ENCODE measurements at regions not wholly inside any gene's neighbourhood (a gene's known extent, or its start where the extent isn't known, plus 50 kb on each side); places are given as distances from the start of the nearest gene placed in this dataset.

GRCh38 chr10:2760736-2761135, 306.6 kb upstream of the PFKP start:
- H3K27me3 ChIP-seq (ENCODE audit: insufficient read depth in 3 of 3, low read length in 2 of 3): no peaks in the 10 kb centered on the region
- TF ChIP-seq, protein P1, sequence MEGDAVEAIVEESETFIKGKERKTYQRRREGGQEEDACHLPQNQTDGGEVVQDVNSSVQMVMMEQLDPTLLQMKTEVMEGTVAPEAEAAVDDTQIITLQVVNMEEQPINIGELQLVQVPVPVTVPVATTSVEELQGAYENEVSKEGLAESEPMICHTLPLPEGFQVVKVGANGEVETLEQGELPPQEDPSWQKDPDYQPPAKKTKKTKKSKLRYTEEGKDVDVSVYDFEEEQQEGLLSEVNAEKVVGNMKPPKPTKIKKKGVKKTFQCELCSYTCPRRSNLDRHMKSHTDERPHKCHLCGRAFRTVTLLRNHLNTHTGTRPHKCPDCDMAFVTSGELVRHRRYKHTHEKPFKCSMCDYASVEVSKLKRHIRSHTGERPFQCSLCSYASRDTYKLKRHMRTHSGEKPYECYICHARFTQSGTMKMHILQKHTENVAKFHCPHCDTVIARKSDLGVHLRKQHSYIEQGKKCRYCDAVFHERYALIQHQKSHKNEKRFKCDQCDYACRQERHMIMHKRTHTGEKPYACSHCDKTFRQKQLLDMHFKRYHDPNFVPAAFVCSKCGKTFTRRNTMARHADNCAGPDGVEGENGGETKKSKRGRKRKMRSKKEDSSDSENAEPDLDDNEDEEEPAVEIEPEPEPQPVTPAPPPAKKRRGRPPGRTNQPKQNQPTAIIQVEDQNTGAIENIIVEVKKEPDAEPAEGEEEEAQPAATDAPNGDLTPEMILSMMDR (IDR thresholded peaks at IDR 0.05): no peak
- no peaks in the 10 kb centered on the region for H3K36me3 ChIP-seq (ENCODE audit: insufficient read depth in 1 of 2, low read depth in 1 of 2)
- no peak overlapping the region for H3K27ac ChIP-seq
- ATAC-seq (no peak), DNase-seq (no peak)
- H3K4me1 ChIP-seq: no peaks in the 10 kb centered on the region
- H3K9me3 ChIP-seq: no peaks in the 10 kb centered on the region
- WGBS, 3 donors: 70 to 81% (median 80%) methylated on average over 2 of the region's 2 CpGs
- H3K4me3 ChIP-seq: no peak overlapping the region
- intact Hi-C loops (cut with DNase I): no loop called here

DNA sequence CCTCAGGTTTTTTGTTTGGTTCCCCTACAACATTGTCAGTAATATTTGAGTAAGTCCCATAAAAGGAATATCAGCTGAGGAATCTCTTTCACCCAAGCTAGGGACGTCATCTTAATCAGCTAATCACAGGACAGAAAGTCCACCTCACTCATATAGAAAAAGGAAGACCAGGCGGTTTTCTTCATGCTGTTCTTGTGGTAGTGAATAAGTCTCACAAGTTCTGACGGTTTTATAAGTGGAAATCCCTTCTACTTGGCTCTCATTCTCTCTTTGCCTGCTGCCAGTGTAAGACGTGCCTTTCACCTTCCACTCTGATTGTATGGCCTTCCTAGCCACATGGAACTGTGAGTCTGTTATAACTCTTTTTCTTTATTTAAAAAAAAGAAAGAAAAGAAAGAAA, 308.1 kb upstream of the PFKP start:
- ATAC-seq: no peak
- H3K27ac ChIP-seq: no peak overlapping the region
- no peak for DNase-seq
- H3K4me1 ChIP-seq: no peaks in the 10 kb centered on the region
- H3K36me3 ChIP-seq (ENCODE audit: insufficient read depth in 1 of 2, low read depth in 1 of 2): no peaks in the 10 kb centered on the region
- TF ChIP-seq, protein P1 (IDR thresholded peaks at IDR 0.05): no peak
- H3K27me3 ChIP-seq (ENCODE audit: insufficient read depth in 3 of 3, low read length in 2 of 3): no peaks in the 10 kb centered on the region
- intact Hi-C loops (cut with DNase I): no loop called here
- no peaks in the 10 kb centered on the region for H3K9me3 ChIP-seq
- H3K4me3 ChIP-seq: no peak overlapping the region
- 49 to 55% (median 52%) methylated on average over 4 of the region's 4 CpGs for WGBS, 3 donors

GRCh38 chr10:2754943-2755342, 312.4 kb upstream of the PFKP start:
- no peaks in the 10 kb centered on the region for H3K36me3 ChIP-seq (ENCODE audit: insufficient read depth in 1 of 2, low read depth in 1 of 2)
- peaks cover 0 to 2% (median 0%) of the 10 kb centered on the region in 3 donors for H3K27me3 ChIP-seq (ENCODE audit: insufficient read depth in 3 of 3, low read length in 2 of 3)
- H3K4me3 ChIP-seq: no peak overlapping the region
- TF ChIP-seq, protein P1 (IDR thresholded peaks at IDR 0.05): no peak
- DNase-seq (no peak), ATAC-seq (no peak)
- H3K4me1 ChIP-seq: no peaks in the 10 kb centered on the region
- no peaks in the 10 kb centered on the region for H3K9me3 ChIP-seq
- WGBS, 3 donors: 70 to 72% (median 72%) methylated on average over 6 of the region's 6 CpGs
- H3K27ac ChIP-seq: no peak overlapping the region
- intact Hi-C loops (cut with DNase I): no loop called here

GRCh38 chr10:2748287-2748686, 319.1 kb upstream of the PFKP start:
- intact Hi-C loops (cut with DNase I): no loop called here
- ATAC-seq (no peak), DNase-seq (no peak)
- no peaks in the 10 kb centered on the region for H3K9me3 ChIP-seq
- H3K27ac ChIP-seq: no peak overlapping the region
- no peaks in the 10 kb centered on the region for H3K36me3 ChIP-seq (ENCODE audit: insufficient read depth in 1 of 2, low read depth in 1 of 2)
- peaks cover 0 to 2% (median 0%) of the 10 kb centered on the region in 3 donors for H3K27me3 ChIP-seq (ENCODE audit: insufficient read depth in 3 of 3, low read length in 2 of 3)
- H3K4me1 ChIP-seq: no peaks in the 10 kb centered on the region
- 88 to 95% (median 94%) methylated on average over 10 of the region's 10 CpGs for WGBS, 3 donors
- H3K4me3 ChIP-seq: no peak overlapping the region
- TF ChIP-seq, protein P1 (IDR thresholded peaks at IDR 0.05): no peak

GRCh38 chr10:2746638-2747037, 320.7 kb upstream of the PFKP start:
- intact Hi-C loops (cut with DNase I): no loop called here
- DNase-seq (no peak), ATAC-seq (no peak)
- Histone ChIP-seq H3K9me3 (no peaks in the 10 kb centered on the region), H3K4me1 (no peaks in the 10 kb centered on the region), H3K27ac (no peak overlapping the region), H3K4me3 (no peak overlapping the region), H3K36me3 (ENCODE audit: insufficient read depth in 1 of 2, low read depth in 1 of 2) (no peaks in the 10 kb centered on the region), H3K27me3 (ENCODE audit: insufficient read depth in 3 of 3, low read length in 2 of 3) (peaks cover 0 to 2% (median 0%) of the 10 kb centered on the region in 3 donors)
- TF ChIP-seq, protein P1 (IDR thresholded peaks at IDR 0.05): no peak
- WGBS, 3 donors: 86 to 92% (median 92%) methylated on average over 8 of the region's 8 CpGs
